ENCODE measurements at regions not wholly inside any gene's neighbourhood (a gene's known extent, or its start where the extent isn't known, plus 50 kb on each side); places are given as distances from the start of the nearest gene placed in this dataset.

GRCh38 chr20:22093122-22093521 lies 387.7 kb downstream of the PAX1 start:
- TF ChIP-seq CTCF (IDR thresholded peaks at IDR 0.05; ENCODE audit: insufficient read depth, low read length, poor library complexity, severe bottlenecking): no peak
- no peak for TF ChIP-seq EZH2phosphoT487 (conservative IDR thresholded peaks at IDR 0.05; ENCODE audit: low read length)
